DMS153 treated with DMSO at 0.1 percent for 48 hours (cell line): ENCODE measurements at regions not wholly inside any gene's neighbourhood (a gene's known extent, or its start where the extent isn't known, plus 50 kb on each side); places are given as distances from the start of the nearest gene placed in this dataset.

Experiments used
- DNase-seq: peaks from one replicate; lab custom pipeline; 2025; ENCODE audit not compliant: unreplicated experiment; lab: John Stamatoyannopoulos, UW

- DNase-seq: no peak
Observed at GRCh38 chr13:26456650-26457049, 100.8 kb upstream of the WASF3 start.

- no peak for DNase-seq
Observed at GRCh38 chr13:26457212-26457611, 100.3 kb upstream of the WASF3 start.

- DNase-seq: no peak
Observed at GRCh38 chr13:26458196-26458749, 99.2 kb upstream of the WASF3 start.

GRCh38 chr13:26459276-26460131, 98.0 kb upstream of the WASF3 start:
- no peak for DNase-seq

GRCh38 chr13:26460648-26461047, 96.8 kb upstream of the WASF3 start:
- no peak for DNase-seq

DNA sequence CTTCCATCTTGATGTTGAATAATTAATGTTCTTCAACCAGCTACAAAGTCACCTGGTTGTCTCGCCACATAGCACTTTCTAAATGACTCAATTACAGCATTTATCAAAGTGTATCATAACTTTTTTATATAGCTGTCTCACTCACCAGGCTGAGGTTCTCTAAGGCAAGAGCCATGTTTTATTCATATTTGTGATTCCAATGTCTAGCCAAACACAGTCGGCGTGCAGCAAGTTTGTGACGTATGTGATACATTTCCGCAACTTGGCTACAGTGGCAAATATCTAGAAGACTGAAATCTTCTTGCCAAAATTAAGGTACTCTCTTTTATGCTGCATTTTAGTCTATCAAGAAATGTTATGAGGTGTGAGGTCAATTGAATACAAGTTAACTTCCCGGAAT, 94.2 kb upstream of the WASF3 start:
- no peak for DNase-seq

DNA sequence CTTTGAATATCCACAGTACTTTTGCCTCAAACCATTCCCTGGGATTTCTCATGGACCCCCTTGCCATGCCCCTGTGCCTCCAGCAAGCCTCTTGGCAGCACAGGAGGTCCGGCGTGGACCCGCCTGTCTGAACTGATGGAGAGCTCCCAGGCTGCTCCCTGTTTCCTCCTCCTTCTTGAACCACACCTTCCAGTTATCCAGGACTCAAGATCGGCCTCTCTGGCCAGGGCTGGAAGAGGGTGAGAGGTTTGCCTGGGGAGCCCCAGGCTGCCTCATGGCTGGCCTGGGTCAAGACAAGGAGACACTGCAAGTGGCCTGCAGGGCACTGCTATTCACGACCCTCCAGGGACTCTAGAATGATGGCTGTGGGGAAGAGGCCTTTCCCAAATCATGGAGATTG, 93.6 kb upstream of the WASF3 start:
- no peak for DNase-seq

DNA sequence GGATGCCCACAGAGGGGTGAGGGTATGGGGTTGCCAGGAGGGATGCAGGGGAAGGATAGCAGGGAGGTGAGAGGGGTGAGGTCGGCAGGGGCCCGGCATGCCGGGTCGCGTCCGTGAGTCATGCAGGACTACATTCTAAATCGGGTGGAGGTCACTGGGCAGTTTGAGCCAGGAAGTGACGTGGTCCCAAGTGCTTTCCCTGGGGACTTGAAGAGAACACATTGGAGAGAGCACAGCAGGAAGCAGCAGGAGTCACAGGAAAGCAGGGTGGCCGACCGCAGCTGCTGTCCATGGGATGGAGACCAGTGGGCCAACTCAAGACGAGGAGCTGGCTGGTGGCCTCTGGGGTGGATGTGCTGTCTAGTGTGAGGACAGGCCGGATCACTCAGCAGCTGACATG, 92.0 kb upstream of the WASF3 start:
- DNase-seq: no peak

- DNase-seq: no peak
Observed at GRCh38 chr13:26465954-26466353, 91.5 kb upstream of the WASF3 start.

DNA sequence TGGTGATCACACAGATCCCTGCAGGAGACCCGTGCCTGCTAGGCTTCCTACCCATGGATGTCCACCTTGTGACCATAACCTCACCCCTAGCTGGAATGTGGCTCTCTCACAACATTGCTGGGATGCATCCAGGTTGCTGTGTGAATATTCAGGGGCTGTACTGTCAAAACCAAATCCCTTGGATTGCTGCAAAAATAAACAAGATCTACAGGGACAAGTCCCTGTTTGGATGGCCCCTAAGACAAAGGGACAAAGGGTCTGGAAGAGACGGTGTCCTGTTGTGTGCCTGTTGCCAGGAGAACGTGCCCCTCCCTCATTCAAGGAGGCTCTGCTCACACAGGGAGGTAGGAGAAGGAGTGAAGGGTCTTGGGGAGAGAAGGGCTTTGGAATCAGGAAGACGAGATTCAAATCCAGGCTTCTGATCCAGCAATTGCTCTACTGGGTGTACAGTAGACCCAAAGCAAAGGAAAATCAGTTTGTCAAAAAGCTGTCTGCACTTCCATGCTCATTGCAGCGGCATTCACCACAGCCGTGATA, 89.2 kb upstream of the WASF3 start:
- DNase-seq: no peak

DNA sequence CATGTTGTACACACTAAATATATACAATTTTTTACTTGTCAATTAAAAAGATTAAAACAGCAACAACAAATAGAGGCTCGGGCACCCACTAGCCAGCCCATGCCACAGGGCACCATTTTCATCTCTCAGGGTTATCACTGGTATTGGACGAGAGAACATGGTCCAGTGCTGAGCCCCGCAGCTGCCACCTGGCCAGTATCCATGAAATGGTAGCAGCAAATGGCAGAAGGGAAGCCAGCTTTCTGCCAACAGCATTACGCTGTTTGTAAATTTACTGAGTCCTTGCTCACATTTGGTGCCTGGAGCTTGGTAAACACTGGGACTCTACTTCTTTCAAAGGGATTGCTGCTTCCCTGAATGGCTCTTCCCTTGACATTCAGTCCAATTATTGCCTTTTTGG, 87.9 kb upstream of the WASF3 start:
- DNase-seq: no peak

DNA sequence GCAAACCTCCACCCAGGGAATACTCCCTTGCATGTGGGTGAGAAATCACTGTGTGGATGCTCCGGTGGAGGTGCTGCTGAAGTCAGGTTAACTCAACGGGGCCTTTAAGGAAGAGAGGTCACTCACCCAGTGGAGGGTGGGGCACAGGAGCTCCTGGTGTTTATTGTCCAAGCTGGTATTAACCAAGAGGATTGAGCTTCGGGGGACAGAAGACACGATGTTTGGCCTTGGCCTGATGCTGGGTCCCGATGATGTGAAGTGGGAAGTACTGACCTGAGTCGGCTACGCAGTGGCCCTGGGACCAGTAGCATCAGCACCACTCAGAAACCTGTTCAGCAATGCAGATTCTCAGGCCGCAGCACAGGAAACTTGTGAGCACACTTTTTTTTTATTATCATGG, 85.7 kb upstream of the WASF3 start:
- no peak for DNase-seq

GRCh38 chr13:26473571-26474230, 83.8 kb upstream of the WASF3 start:
- no peak for DNase-seq

GRCh38 chr13:26474286-26474685, 83.2 kb upstream of the WASF3 start:
- DNase-seq: no peak

DNA sequence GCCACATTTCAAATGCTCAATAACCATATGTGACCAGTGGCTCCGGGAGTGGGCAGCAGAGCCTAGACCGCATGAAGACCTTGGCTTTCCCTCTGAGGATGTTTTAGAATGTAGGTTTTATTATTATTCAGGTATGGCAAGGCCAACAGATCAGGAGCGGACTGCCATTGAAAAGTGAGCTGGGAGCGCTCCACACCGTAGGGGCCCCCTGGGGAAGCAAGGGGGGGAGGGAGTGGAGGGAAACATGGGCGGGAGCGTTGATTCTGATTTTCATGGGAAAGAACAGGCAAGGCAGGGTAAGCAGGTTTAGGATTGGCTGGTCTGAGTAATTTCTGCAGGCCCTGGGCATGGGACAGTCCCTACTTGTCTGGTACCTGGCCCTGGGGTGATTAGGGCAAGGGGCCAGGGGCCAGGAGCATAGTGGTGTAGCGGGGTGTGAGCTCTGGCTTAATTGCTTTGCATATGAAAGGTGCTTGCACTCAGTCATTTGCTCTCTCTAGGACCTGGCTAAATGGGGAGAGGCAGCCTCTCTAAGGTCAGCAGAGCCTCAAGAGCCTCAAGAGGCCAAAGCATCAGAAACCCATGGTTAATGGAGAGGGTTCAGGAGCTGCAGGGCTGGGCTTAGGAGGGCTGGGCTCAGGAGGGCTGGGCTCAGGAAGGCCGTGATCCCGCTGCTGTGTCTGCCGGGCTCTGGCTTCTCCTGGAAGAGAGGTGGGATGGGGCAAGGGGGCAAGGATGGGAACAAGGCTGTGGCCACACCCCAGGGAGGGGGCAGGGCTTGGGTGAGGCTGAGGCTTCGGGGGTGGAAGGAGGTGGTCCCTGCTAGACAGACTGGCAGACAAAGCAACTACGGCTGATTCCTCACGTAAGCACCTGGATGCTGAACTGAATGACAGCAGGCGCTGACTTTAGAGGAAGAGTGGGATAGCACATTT, 82.0 kb upstream of the WASF3 start:
- no peak for DNase-seq

DNA sequence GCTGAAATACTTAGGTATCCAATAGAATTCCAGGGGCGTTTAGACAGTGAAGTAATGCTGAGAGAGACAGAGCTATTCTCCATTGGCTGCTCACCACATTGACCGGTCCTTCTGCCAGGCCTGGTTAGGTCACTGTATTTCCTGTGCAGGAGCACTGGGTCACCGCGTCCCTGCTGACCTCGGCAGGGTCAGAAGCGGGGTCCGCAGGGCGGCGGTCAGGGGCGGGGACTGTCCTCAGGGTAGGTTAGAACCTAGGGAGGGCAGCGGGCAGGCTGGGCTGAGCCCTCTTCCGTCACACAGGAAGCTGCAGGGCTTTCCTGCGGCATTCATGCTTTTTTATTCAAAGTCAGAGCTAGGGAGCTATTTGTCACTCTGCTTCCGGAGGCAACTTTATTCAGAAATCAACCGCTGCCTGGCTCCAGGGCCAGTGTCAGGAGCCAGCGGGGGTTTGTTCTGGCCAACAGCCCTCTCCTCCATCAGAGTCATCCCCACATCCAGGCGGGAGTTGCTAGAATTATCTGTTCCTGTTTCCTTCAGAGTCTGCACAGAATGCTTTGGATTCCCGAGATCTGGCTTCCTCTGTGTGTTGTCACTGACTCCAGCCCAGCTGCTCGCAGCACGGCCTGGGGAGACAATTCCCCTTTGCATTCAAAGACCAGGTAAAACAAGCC, 81.2 kb upstream of the WASF3 start:
- DNase-seq: no peak

GRCh38 chr13:26476782-26477142, 80.7 kb upstream of the WASF3 start:
- no peak for DNase-seq

GRCh38 chr13:26477681-26478080, 79.8 kb upstream of the WASF3 start:
- DNase-seq: no peak

DNA sequence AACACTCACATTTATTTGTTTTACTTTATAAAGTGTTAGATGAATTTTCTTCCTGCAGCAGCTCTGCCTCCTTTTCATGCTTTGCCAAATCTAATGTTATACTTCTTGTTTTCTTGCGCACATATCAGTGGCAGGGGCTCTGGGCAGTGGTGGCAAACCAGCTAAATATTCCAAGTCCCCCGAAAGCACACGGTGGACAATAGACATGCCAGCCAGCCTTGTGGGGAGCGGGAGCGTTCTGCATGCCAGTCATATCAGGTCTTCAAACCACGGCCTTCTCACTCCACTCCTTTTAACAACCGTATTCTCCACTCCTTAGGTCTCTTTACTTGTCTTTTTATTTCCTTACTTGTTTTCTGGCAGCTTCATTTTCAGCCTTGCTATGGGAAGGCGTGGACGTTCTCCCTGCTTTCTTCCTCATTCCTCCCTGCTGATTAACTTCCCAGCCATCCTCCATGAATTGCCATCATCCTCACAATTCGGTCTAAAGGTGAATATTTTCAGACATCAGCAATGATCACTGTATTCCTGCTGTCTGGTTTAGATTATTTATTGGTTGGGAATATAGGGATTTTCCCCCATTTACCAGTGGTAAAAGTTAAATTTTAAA, 77.1 kb upstream of the WASF3 start:
- no peak for DNase-seq
